HG02885 (cell line): ENCODE measurements at regions not wholly inside any gene's neighbourhood (a gene's known extent, or its start where the extent isn't known, plus 50 kb on each side); places are given as distances from the start of the nearest gene placed in this dataset.

ENCODE experiments used
- ATAC-seq: cut with Tn5 transposase; IDR thresholded peaks from one replicate; pipeline ENCODE4 v1.9.1; 2021; ENCODE audit warnings: mild to moderate bottlenecking; ENCODE audit not compliant: unreplicated experiment, poor library complexity

DNA sequence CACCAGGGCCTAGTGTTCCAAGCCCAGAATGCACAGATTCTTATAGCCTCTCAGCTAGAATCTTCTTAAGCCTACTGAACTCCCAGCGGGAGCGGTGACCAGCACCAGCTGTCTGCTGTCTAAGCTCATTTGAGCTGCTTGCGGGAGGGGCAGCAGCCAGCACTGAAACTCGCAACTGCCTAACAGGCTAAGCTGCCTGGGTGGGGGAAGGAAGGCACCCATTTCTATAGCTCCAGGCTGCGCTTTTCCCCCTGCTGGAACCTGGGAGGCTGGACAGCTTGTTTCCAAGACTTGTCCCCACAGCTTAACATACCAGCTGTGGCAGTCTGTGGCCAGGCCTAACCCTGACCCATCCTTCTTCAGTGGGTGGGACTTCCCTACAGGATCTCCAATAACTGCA lies 512.9 kb downstream of the EFNA5 start:
- no peak for ATAC-seq

DNA sequence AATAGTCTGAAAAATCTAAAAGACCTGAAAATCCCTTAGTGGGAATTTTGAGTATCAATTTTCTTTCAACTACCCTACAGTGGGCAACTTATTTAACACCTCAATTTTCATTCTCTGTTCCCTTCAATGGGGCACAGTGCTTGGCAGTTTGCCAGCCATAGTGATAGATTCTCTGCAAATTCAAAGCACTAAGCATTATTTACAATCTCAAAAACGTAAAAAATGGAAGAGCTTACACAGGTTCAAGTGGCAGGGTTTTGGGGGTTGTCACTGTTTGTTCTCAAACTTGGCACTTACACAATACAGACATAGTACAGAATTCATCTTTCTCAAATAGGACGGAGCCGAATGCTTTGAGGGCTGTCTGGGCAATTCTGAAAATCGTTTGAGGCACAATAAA lies 515.0 kb downstream of the EFNA5 start:
- ATAC-seq = no peak

GRCh38 chr5:107154593-107154992 lies 516.1 kb downstream of the EFNA5 start:
- ATAC-seq = no peak

DNA sequence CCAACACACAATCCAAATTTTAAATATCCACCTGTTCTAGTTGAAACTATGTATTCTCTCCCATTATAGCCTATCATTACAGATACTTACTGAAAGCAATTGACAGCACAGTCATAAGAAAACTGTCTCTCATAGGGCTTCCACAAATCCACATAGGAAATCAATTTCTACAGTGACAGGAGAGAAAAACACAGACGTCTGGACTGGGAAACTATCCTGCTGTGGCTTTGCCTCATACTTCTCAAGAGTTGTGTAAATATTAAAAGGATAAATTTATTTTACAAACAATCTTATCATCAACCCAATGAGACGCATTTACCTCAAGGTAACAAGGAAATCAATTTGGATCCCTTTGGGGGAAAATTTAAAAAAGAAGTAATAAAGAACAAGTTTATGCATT lies 517.5 kb downstream of the EFNA5 start:
- no peak for ATAC-seq

GRCh38 chr5:107149243-107150005 lies 521.3 kb downstream of the EFNA5 start:
- peak; percentile 94 for ATAC-seq

GRCh38 chr5:107147589-107147988 lies 523.1 kb downstream of the EFNA5 start:
- no peak for ATAC-seq

- no peak for ATAC-seq
These were observed 523.8 kb downstream of the EFNA5 start for GRCh38 chr5:107146901-107147300.

DNA sequence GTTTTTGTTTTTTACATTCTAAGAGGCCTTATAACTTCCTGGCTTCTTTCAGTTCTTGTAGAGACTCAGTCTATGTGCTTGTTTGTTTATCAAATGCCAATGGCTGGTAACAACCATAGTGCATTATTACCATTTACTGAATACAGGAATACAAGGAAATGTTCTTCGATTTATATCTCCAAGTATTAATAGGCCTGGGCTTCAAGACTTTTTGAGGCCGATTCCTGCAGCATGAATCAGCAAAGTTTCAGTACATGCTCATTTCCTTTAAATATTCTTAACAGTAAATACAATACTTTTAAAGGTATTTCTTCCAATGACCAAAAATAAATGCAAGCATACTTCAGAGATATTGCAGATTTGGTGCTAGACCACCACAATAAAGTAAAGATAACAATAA lies 535.3 kb downstream of the EFNA5 start:
- ATAC-seq = no peak

- no peak for ATAC-seq
These were observed 535.8 kb downstream of the EFNA5 start for GRCh38 chr5:107134931-107135330.

DNA sequence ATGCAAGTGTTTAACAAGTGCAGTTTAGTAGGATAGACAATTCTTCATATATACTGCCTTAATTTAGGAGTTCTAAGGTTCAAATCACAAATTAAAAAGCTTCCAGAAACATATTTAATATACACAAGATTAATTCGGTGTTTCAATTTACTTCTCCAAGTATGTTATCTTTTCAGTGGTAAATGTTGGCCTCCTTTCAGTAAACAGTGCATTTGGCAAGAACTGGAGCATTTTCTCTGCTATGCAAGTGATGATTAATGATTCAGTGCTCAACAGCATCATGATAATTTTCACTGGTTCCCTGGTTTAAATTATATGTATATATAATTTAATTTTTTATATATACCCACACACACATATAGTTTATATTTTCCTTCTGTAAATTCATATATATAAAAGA lies 541.7 kb downstream of the EFNA5 start:
- ATAC-seq = no peak

DNA sequence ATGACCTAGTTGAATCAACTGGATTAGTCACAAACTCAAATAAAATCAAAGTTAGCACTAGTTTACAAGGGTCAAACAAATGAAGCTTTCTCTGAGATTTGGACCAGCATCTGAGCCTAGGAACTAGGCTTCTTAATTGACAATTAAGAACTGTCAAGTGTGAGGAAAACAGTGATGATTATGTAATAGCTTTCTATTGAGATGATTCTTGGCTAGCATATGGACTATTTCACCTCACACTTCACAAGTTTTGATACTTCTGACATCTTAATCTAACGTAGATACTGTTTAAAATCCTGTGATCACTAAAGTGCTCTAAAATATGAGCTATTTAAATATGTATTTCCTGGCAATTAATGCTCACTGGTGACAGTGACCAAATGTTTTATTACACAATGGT lies 542.9 kb downstream of the EFNA5 start:
- ATAC-seq = no peak

DNA sequence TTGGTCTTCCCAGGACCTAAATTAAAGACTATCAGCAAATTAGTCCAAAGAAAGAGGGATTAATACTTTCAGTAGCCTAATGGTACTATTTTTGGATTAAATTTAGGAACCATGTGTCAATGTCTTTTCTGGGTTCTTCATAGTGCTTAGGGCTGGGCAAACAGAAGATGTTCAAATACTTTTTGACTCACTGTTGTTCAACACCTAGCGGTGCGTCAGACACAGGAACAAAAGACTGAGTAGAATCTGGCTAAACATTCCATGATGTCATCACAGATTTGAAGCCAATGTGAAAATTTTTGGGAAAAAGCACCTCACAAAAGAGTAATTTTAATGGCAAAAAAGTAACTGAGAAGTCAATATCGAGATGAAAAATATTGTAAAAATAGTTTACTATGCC lies 544.4 kb downstream of the EFNA5 start:
- ATAC-seq = no peak

DNA sequence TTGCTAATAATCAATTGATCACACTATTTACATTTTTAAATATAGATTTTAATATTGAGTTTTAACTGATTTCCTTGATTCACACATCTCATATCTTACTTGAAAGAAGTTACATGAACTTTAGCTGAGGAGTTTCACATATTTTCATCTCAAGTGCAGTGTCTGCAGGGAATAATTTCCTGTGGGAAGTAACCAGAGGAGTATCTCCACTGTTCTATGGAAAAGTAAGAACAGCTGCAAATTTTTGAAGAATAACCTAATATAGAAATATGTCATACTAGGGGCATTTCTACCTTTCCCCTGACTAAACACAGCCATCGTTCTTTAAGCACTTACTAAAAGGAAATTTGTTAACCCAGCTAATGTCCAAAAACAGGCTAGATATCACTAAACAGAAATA lies 546.4 kb downstream of the EFNA5 start:
- no peak for ATAC-seq

GRCh38 chr5:107123014-107123413 lies 547.7 kb downstream of the EFNA5 start:
- ATAC-seq = no peak

DNA sequence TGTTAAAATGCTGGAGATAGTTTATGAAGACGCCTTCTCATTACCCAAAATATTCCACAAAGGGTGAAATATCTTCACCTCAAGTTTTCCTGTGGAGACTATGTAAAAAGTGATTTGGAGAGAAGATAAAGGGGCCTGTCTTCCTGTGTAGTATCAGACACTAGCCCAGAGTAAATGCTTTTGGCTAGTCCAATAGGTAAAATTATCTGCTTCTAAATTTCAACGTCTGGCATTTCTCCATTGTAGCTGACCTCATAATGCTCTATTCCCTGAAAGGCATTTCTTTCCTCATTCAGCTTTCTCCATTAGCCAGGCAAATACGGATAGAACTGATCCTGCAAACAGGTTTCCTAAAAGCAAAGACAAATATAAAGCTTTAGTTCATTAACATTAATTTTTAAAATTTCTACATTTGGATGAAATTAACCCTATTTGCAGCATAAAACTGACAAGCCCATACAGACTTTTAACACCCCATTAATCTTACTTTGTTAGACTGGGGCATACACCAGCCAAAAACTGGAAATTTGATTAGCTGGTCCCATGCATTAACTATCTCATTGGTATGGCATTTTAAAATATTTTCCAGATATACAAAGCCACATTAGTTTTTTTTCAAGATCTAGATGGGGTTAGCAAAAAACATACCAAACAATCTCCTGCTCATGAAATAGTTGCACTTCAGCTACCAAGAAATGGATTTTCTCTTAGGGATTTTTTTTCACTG lies 548.8 kb downstream of the EFNA5 start:
- ATAC-seq = no peak

DNA sequence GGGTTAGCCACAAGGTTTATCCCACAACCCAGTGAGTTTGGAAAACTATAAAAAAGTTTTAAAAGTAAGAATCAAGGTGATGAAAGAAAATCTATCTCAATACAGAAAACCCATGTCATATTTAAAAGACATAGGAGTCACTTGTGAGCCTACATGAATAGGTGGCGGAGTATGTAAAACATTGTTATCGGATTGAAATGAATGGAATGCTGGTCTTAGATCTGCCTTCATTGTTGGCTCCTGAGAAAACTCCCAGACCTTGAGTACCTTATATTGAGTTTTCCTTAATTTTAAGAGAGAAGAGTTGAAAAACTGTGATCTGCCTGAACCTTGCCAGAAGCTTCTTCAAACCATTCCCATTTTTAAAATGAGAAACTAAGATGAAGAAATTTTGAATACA lies 551.1 kb downstream of the EFNA5 start:
- ATAC-seq = no peak

DNA sequence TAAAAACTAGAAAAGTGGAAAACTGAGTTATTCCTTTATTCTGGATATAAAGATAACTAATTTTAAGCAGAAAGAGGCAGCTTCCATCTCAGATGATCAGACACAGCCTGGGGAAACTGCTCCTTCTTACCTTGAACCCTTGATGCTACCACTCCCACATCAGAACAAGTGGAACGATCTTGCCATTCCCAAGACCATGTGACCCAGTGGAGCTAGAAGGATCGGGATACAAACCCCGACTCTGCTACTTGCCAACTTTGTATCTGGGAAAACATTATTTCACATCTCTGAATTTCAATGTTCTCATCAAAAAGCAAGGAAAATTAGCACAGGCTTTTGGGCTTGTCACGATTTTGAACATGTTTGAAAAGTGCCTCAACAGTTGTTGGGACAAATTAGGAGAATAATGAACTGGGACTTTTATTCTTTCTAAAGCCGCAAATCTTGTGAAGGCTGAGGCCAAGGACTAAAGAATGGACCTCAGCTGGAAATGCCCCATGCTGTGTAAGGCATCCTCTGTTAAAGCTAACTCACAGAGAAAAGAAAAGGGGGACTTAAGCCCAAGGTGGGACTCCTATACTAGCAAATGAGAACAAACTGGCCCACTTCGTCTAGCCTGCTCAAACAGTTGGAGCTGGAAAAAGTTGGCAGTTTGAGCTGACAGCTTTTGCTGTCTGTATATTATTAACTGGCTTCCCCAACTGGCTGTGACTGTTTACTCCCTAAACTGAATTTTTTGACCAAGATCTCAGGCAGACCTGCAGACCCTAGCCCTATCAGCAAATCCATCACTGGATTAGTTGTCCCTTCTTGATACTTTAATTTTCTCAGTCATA lies 552.3 kb downstream of the EFNA5 start:
- ATAC-seq = no peak

DNA sequence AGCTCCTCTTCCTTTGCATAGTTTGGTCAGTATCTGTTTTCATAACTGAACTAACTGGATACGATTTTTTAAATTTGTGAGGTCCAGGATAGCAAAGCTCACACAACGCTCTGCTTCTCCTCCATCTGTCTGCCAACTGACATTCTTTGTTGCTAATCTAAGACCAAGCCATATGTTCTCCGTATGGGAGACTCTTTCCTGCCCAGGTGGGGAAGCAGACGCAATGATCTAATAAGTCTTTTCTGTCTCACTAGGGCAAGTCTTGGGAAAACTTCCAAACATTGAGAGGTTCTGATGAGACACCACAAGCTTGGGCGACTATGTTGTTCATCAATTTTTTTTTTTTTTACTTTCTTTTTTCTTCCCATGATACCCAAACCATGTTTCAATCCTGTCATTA lies 558.5 kb downstream of the EFNA5 start:
- ATAC-seq = no peak

GRCh38 chr5:107104040-107104995 lies 566.4 kb downstream of the EFNA5 start:
- no peak for ATAC-seq

DNA sequence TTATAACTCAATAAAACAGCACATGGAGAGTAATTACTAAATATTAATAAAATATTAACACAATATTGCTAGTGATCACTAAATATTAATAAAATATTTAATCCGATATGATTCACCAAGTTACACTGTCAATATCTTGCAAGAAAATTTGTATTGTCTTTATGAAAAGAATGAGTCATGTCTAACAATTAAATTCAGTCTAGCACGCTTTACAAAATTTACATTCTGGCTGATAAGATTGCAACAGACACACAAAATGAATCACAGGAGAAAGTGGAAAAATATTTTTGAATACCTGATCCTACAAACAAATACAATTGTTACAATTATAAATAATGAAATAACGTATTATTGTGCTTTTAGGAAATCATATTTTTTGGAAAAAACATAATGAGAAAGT lies 567.2 kb downstream of the EFNA5 start:
- ATAC-seq = no peak
